ENCODE measurements at regions not wholly inside any gene's neighbourhood (a gene's known extent, or its start where the extent isn't known, plus 50 kb on each side); places are given as distances from the start of the nearest gene placed in this dataset.

- H3K27ac ChIP-seq (ENCODE audit: low read depth, low read length) = no peak overlapping the region
- no peaks in the 10 kb centered on the region for H3K79me2 ChIP-seq (ENCODE audit: insufficient read depth, low read length)
- DNase-seq (ENCODE audit: low read depth, low spot score) = no peak
- no peak overlapping the region for H2AFZ ChIP-seq (ENCODE audit: low read depth, low read length, poor library complexity, severe bottlenecking)
- CTCF ChIA-PET = no interaction called here
- H3K9me2 ChIP-seq (ENCODE audit: insufficient read depth) = no peaks in the 10 kb centered on the region
- POLR2A ChIA-PET = no interaction called here
- no peaks in the 10 kb centered on the region for H3K4me1 ChIP-seq (ENCODE audit: control insufficient read depth in 1 of 2, insufficient read depth in 2 of 2, low read length in 2 of 2)
- H3K36me3 ChIP-seq (ENCODE audit: control insufficient read depth in 1 of 2, insufficient read depth in 2 of 2, low read length in 2 of 2) = no peaks in the 10 kb centered on the region
- no peak for TF ChIP-seq EZH2 (IDR thresholded peaks at IDR 0.05)
- TF ChIP-seq ELF1 (IDR thresholded peaks at IDR 0.05; ENCODE audit: borderline replicate concordance, low read depth) = no peak
- no peak for TF ChIP-seq POLR2AphosphoS5 (IDR thresholded peaks at IDR 0.05; ENCODE audit: low read depth, low read length)
- no peak for TF ChIP-seq MAX (IDR thresholded peaks at IDR 0.05)
- TF ChIP-seq CEBPB (IDR thresholded peaks at IDR 0.05; ENCODE audit: low read depth) = no peak
- no peak for TF ChIP-seq SRF (IDR thresholded peaks at IDR 0.05; ENCODE audit: low read depth)
- TF ChIP-seq SIN3A (IDR thresholded peaks at IDR 0.05; ENCODE audit: low read depth) = no peak
- no peak for TF ChIP-seq YY1 (IDR thresholded peaks at IDR 0.05; ENCODE audit: extremely low read depth, insufficient replicate concordance, low read depth, low read length)
- TF ChIP-seq ATF3 (IDR thresholded peaks at IDR 0.05) = no peak
- no peak for TF ChIP-seq TCF7L2 (IDR thresholded peaks at IDR 0.05; ENCODE audit: borderline replicate concordance, extremely low read depth, insufficient read depth, insufficient read length)
- no peak for TF ChIP-seq ZNF274 (IDR thresholded peaks at IDR 0.05; ENCODE audit: low read depth, low read length)
- H3K9me3 ChIP-seq (ENCODE audit: control insufficient read depth in 1 of 2, insufficient read depth in 1 of 2, low read depth in 1 of 2, low read length in 2 of 2) = no peaks in the 10 kb centered on the region
- no TSS peak for BruUV-seq (replicated peaks)
- RAD21 ChIA-PET (ENCODE audit: low non-redundant PET in 1 of 2, low total read pairs in 2 of 2, uncharacterized antibody in 2 of 2, unreplicated experiment in 2 of 2) = no interaction called here
- H3K4me3 ChIP-seq (replicated peaks in 1 of 2; ENCODE audit: low read depth in 1 of 2, low read length in 2 of 2) = no peak overlapping the region
- H3K9ac ChIP-seq (ENCODE audit: low read length) = no peak overlapping the region
- H4K20me1 ChIP-seq (ENCODE audit: insufficient read depth) = no peaks in the 10 kb centered on the region
- H3K27me3 ChIP-seq (ENCODE audit: insufficient read depth, low read length) = no peaks in the 10 kb centered on the region
- intact Hi-C loops (cut with micrococcal nuclease) = no loop called here
- no peak overlapping the region for H3K4me2 ChIP-seq (ENCODE audit: low read length)
- ATAC-seq = no peak
Measured at GRCh38 chr12:105654606-105655005, 324.1 kb downstream of the C12orf75 start.

- no peak overlapping the region for H3K4me3 ChIP-seq (replicated peaks in 1 of 2; ENCODE audit: low read depth in 1 of 2, low read length in 2 of 2)
- no peaks in the 10 kb centered on the region for H3K79me2 ChIP-seq (ENCODE audit: insufficient read depth, low read length)
- ChIA-PET POLR2A (no interaction called here), CTCF (no interaction called here), RAD21 (ENCODE audit: low non-redundant PET in 1 of 2, low total read pairs in 2 of 2, uncharacterized antibody in 2 of 2, unreplicated experiment in 2 of 2) (no interaction called here)
- DNase-seq (ENCODE audit: low read depth, low spot score) = no peak
- no TSS peak for BruUV-seq (replicated peaks)
- H3K36me3 ChIP-seq (ENCODE audit: control insufficient read depth in 1 of 2, insufficient read depth in 2 of 2, low read length in 2 of 2) = no peaks in the 10 kb centered on the region
- TF ChIP-seq CEBPB (IDR thresholded peaks at IDR 0.05; ENCODE audit: low read depth) (no peak), TCF7L2 (IDR thresholded peaks at IDR 0.05; ENCODE audit: borderline replicate concordance, extremely low read depth, insufficient read depth, insufficient read length) (no peak), EZH2phosphoT487 (IDR thresholded peaks at IDR 0.05; ENCODE audit: borderline replicate concordance) (no peak)
- no peaks in the 10 kb centered on the region for H4K20me1 ChIP-seq (ENCODE audit: insufficient read depth)
- no peaks in the 10 kb centered on the region for H3K4me1 ChIP-seq (ENCODE audit: control insufficient read depth in 1 of 2, insufficient read depth in 2 of 2, low read length in 2 of 2)
- no peak overlapping the region for H3K4me2 ChIP-seq (ENCODE audit: low read length)
- no peak for ATAC-seq
- H3K9me2 ChIP-seq (ENCODE audit: insufficient read depth) = no peaks in the 10 kb centered on the region
- no peak overlapping the region for H3K9ac ChIP-seq (ENCODE audit: low read length)
- intact Hi-C loops (cut with micrococcal nuclease) = no loop called here
- no peaks in the 10 kb centered on the region for H3K27me3 ChIP-seq (ENCODE audit: insufficient read depth, low read length)
- H2AFZ ChIP-seq (ENCODE audit: low read depth, low read length, poor library complexity, severe bottlenecking) = no peak overlapping the region
- no peaks in the 10 kb centered on the region for H3K9me3 ChIP-seq (ENCODE audit: control insufficient read depth in 1 of 2, insufficient read depth in 1 of 2, low read depth in 1 of 2, low read length in 2 of 2)
- no peak overlapping the region for H3K27ac ChIP-seq (ENCODE audit: low read depth, low read length)
Measured at GRCh38 chr12:105658389-105658788, 327.9 kb downstream of the C12orf75 start.
